ENCODE measurements at regions not wholly inside any gene's neighbourhood (a gene's known extent, or its start where the extent isn't known, plus 50 kb on each side); places are given as distances from the start of the nearest gene placed in this dataset.

DNA sequence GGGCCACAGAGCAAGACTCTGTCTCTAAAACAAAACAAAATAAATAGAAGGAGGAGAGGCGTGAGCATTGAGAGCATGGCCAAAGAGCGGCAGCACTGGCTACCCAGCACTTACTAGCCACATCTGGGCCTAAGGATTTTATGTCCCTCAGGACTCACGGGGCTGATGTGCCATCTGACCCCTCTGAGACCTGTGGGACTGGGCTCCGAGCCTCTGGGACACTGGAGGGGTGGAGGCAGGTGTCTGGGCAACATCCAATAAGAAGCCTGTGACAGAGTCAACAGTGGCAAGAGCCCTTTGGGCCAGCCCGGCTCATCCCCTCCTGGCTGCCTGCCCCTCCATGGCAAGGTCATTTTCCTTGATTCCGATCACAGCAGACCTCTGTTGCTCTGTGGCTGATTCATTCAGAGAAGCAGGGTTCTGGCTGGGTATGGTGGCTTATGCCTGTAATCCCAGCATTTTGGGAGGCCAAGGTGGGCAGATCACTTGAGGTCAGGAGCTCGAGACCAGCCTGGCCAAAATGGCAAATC is 60.7 kb downstream of the RRM2 start:
- no peaks in the 10 kb centered on the region for H3K9me3 ChIP-seq (ENCODE audit: insufficient read depth, low read length)
- no peak overlapping the region for H3K4me2 ChIP-seq (ENCODE audit: low read length)
- TF ChIP-seq EZH2phosphoT487 (IDR thresholded peaks at IDR 0.05; ENCODE audit: low read depth): no peak
- TF ChIP-seq CTCF (IDR thresholded peaks at IDR 0.05; ENCODE audit: low read depth, low read length): no peak
- H3K4me3 ChIP-seq (ENCODE audit: low read length): no peak overlapping the region
- no peaks in the 10 kb centered on the region for H3K36me3 ChIP-seq (replicated peaks; ENCODE audit: low read depth, low read length)
- H2AFZ ChIP-seq (ENCODE audit: low read depth, low read length): no peak overlapping the region
- no peaks in the 10 kb centered on the region for H3K4me1 ChIP-seq (ENCODE audit: low read length)
- no peaks in the 10 kb centered on the region for H3K27me3 ChIP-seq (ENCODE audit: low read depth, low read length)
- no peak overlapping the region for H3K9ac ChIP-seq (ENCODE audit: low read length)
- no peak overlapping the region for H3K27ac ChIP-seq (ENCODE audit: low read length)
- no peaks in the 10 kb centered on the region for H3K79me2 ChIP-seq (ENCODE audit: low read length)
- H4K20me1 ChIP-seq (ENCODE audit: insufficient read depth, low read length): no peaks in the 10 kb centered on the region

DNA sequence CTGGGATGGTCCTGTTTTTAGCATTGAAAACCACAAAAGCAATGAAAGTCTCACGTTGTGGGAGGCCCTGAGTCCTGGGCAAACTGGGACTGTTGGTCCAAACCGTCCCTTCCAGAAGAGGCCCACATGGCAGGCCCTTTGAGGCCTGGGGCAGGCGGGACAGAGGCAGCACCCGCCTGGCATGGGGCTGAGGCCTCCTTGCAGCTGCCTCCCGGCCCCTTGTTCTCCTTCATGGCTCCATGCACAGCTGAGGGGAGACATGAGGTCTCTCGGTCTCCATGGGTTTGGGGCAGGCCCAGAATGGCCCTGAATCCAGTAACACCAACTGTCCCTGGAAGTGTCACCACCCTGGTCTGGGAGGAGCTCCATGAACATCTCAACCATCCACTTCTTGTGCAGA is 61.9 kb downstream of the RRM2 start:
- H3K27ac ChIP-seq (ENCODE audit: low read length): no peak overlapping the region
- H3K9ac ChIP-seq (ENCODE audit: low read length): no peak overlapping the region
- H3K79me2 ChIP-seq (ENCODE audit: low read length): no peaks in the 10 kb centered on the region
- no peaks in the 10 kb centered on the region for H4K20me1 ChIP-seq (ENCODE audit: insufficient read depth, low read length)
- H3K4me1 ChIP-seq (ENCODE audit: low read length): no peaks in the 10 kb centered on the region
- H3K27me3 ChIP-seq (ENCODE audit: low read depth, low read length): no peaks in the 10 kb centered on the region
- H2AFZ ChIP-seq (ENCODE audit: low read depth, low read length): no peak overlapping the region
- H3K4me2 ChIP-seq (ENCODE audit: low read length): no peak overlapping the region
- no peak overlapping the region for H3K4me3 ChIP-seq (ENCODE audit: low read length)
- no peaks in the 10 kb centered on the region for H3K9me3 ChIP-seq (ENCODE audit: insufficient read depth, low read length)
- H3K36me3 ChIP-seq (replicated peaks; ENCODE audit: low read depth, low read length): no peaks in the 10 kb centered on the region
- TF ChIP-seq EZH2phosphoT487 (IDR thresholded peaks at IDR 0.05; ENCODE audit: low read depth) (no peak), CTCF (IDR thresholded peaks at IDR 0.05; ENCODE audit: low read depth, low read length) (no peak)

- no peaks in the 10 kb centered on the region for H3K4me1 ChIP-seq (ENCODE audit: low read length)
- no peak overlapping the region for H3K9ac ChIP-seq (ENCODE audit: low read length)
- no peaks in the 10 kb centered on the region for H4K20me1 ChIP-seq (ENCODE audit: insufficient read depth, low read length)
- H2AFZ ChIP-seq (ENCODE audit: low read depth, low read length): no peak overlapping the region
- no peak overlapping the region for H3K4me3 ChIP-seq (ENCODE audit: low read length)
- TF ChIP-seq CTCF (IDR thresholded peaks at IDR 0.05; ENCODE audit: low read depth, low read length): no peak
- TF ChIP-seq EZH2phosphoT487 (IDR thresholded peaks at IDR 0.05; ENCODE audit: low read depth): no peak
- no peaks in the 10 kb centered on the region for H3K9me3 ChIP-seq (ENCODE audit: insufficient read depth, low read length)
- H3K36me3 ChIP-seq (replicated peaks; ENCODE audit: low read depth, low read length): no peaks in the 10 kb centered on the region
- no peak overlapping the region for H3K27ac ChIP-seq (ENCODE audit: low read length)
- H3K27me3 ChIP-seq (ENCODE audit: low read depth, low read length): no peaks in the 10 kb centered on the region
- H3K79me2 ChIP-seq (ENCODE audit: low read length): no peaks in the 10 kb centered on the region
- no peak overlapping the region for H3K4me2 ChIP-seq (ENCODE audit: low read length)
These were observed 62.5 kb downstream of the RRM2 start for GRCh38 chr2:10185046-10185445.

DNA sequence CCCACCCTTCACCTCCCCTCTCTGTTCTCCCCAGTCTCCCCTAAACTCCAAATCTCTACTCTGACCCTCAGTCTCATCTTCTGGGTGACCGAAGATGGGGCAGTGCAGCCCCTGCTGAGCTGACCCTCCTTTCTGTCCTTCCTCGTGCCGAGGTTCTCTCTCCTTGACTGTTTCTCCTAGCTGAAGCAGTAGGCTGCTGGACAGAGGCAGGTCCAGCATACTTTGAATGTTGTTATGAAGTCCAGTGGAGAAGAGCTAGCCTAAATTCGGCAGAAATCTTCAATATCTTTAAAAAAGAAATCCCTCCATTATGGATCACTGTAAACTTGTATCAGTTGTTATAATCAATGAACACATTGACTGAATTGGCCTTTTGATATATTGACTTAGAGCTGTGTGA is 63.2 kb downstream of the RRM2 start:
- Histone ChIP-seq H3K79me2 (ENCODE audit: low read length) (no peaks in the 10 kb centered on the region), H3K4me3 (ENCODE audit: low read length) (no peak overlapping the region), H4K20me1 (ENCODE audit: insufficient read depth, low read length) (no peaks in the 10 kb centered on the region), H3K9me3 (ENCODE audit: insufficient read depth, low read length) (no peaks in the 10 kb centered on the region), H3K9ac (ENCODE audit: low read length) (no peak overlapping the region), H3K27ac (ENCODE audit: low read length) (no peak overlapping the region), H2AFZ (ENCODE audit: low read depth, low read length) (no peak overlapping the region), H3K4me2 (ENCODE audit: low read length) (no peak overlapping the region), H3K27me3 (ENCODE audit: low read depth, low read length) (no peaks in the 10 kb centered on the region), H3K4me1 (ENCODE audit: low read length) (no peaks in the 10 kb centered on the region), H3K36me3 (replicated peaks; ENCODE audit: low read depth, low read length) (no peaks in the 10 kb centered on the region)
- TF ChIP-seq EZH2phosphoT487 (IDR thresholded peaks at IDR 0.05; ENCODE audit: low read depth) (no peak), CTCF (IDR thresholded peaks at IDR 0.05; ENCODE audit: low read depth, low read length) (no peak)

Measured in OCI-LY3 (cell line).